Endothelial cell of umbilical vein (primary cell): ENCODE measurements at regions not wholly inside any gene's neighbourhood (a gene's known extent, or its start where the extent isn't known, plus 50 kb on each side); places are given as distances from the start of the nearest gene placed in this dataset.

Experiments
- BruUV-seq: library from RNA; stranded (reverse); fragments of 400-500 nt; replicated peaks from 2 replicates; lab custom pipeline; 2021; lab: Mats Ljungman, UMichigan
- CTCF ChIA-PET: fragments of 300-600, 350-600 bp; sonication (Branson Sonifier 250); formaldehyde crosslinking; loops from one replicate; lab custom pipeline; 2021; ENCODE audit warnings: antibody characterized with exemption, inconsistent platforms; lab: Charles Lee
- POLR2A ChIA-PET: fragments of 300-600, 350-600 bp; sonication (Branson Sonifier 250); formaldehyde crosslinking; loops from one replicate; lab custom pipeline; 2021; ENCODE audit warnings: antibody characterized with exemption, inconsistent platforms; lab: Charles Lee
- DNase-seq: peaks from one replicate; pipeline ENCODE4 v3.0.0-alpha.2; 2011; ENCODE audit warnings: low read depth, low spot score
- FAIRE-seq: peaks from 2 replicates; lab custom pipeline; 2011; peaks lifted over from hg19 to GRCh38; lab: Jason Lieb, UNC
- H2AFZ ChIP-seq: 2 replicates; pipeline ENCODE4 v1.6.0; 2012; ENCODE audit warnings: low read depth, low read length, control low read depth, inconsistent platforms
- H3K27ac ChIP-seq: 2 replicates; pipeline ENCODE4 v1.5.1; 2011; ENCODE audit warnings: low read depth, mild to moderate bottlenecking, control low read depth, low read length, moderate library complexity; ENCODE audit not compliant: insufficient read depth
- H3K27me3 ChIP-seq, 2 experiments: 2 replicates each; pipeline versions ENCODE4 v1.6.0 to v1.6.1; 2011; ENCODE audit warnings: low read length in 2 of 2, mixed read lengths in 1 of 2; ENCODE audit not compliant: control insufficient read depth in 2 of 2, insufficient read depth in 2 of 2
- H3K36me3 ChIP-seq, 2 experiments: 2 replicates in 1 of 2; 3 replicates in 1 of 2; pipeline ENCODE4 v1.5.1; 2011; ENCODE audit warnings: low read length in 2 of 2, mild to moderate bottlenecking in 1 of 2, moderate library complexity in 1 of 2; ENCODE audit not compliant: control insufficient read depth in 2 of 2, insufficient read depth in 2 of 2; ENCODE audit errors: extremely low read depth in 1 of 2
- H3K4me1 ChIP-seq: 3 replicates; pipeline ENCODE4 v1.5.1; 2011; ENCODE audit warnings: mild to moderate bottlenecking, low read length; ENCODE audit not compliant: control insufficient read depth, insufficient read depth; ENCODE audit errors: extremely low read depth
- H3K4me2 ChIP-seq: 2 replicates; pipeline ENCODE4 v1.6.1; 2011; ENCODE audit warnings: low read length, control low read depth, mixed read lengths; ENCODE audit not compliant: insufficient read depth
- H3K4me3 ChIP-seq, 3 experiments: fragments of 200-600 bp in 1 of 3; sonication (generic), shearing (Covaris generic) in 1 of 3; replicated peaks in 1 of 3; 2 replicates each; pipeline ENCODE4 v1.5.1; 2011 to 2016; ENCODE audit warnings: control low read depth in 3 of 3, low read length in 3 of 3, mild to moderate bottlenecking in 2 of 3, inconsistent platforms in 1 of 3, low read depth in 1 of 3, moderate library complexity in 1 of 3; ENCODE audit not compliant: insufficient read depth in 1 of 3
- H3K79me2 ChIP-seq: 2 replicates; pipeline ENCODE4 v1.6.0; 2012; ENCODE audit warnings: low read length, inconsistent platforms; ENCODE audit not compliant: control insufficient read depth, insufficient read depth
- H3K9ac ChIP-seq: replicated peaks from 2 replicates; pipeline ENCODE3; 2011; ENCODE audit warnings: low read length, control low read depth; ENCODE audit not compliant: insufficient read depth; ENCODE audit errors: extremely low read depth
- H3K9me1 ChIP-seq: replicated peaks from 3 replicates; pipeline ENCODE4 v1.6.0; 2011; ENCODE audit warnings: mild to moderate bottlenecking, low read length; ENCODE audit not compliant: control insufficient read depth, insufficient read depth; ENCODE audit errors: extremely low read depth
- H3K9me3 ChIP-seq: replicated peaks from 2 replicates; pipeline ENCODE4 v1.5.1; 2012; ENCODE audit warnings: low read length, inconsistent platforms; ENCODE audit not compliant: control insufficient read depth, insufficient read depth
- H4K20me1 ChIP-seq: replicated peaks from 2 replicates; pipeline ENCODE3; 2011; ENCODE audit warnings: mild to moderate bottlenecking, low read length; ENCODE audit not compliant: control insufficient read depth, insufficient read depth; ENCODE audit errors: extremely low read depth
- EZH2 ChIP-seq: IDR thresholded peaks from 2 replicates; pipeline ENCODE4 v1.6.1; 2012; ENCODE audit warnings: borderline replicate concordance, low read depth, mild to moderate bottlenecking, moderate library complexity, low read length, inconsistent platforms; ENCODE audit not compliant: severe bottlenecking
- FOS ChIP-seq: IDR thresholded peaks from 2 replicates; pipeline ENCODE4 v1.6.1; 2011; ENCODE audit warnings: mild to moderate bottlenecking, low read length, moderate library complexity, borderline replicate concordance; ENCODE audit not compliant: insufficient read depth
- GATA2 ChIP-seq: IDR thresholded peaks from 2 replicates; pipeline ENCODE4 v1.7.0; 2011; ENCODE audit warnings: low read depth, mild to moderate bottlenecking, moderate library complexity, mixed read lengths, low read length; ENCODE audit not compliant: insufficient read length, insufficient read depth
- JUN ChIP-seq: IDR thresholded peaks from 2 replicates; pipeline ENCODE4 v1.6.1; 2011; ENCODE audit warnings: borderline replicate concordance, low read depth; ENCODE audit not compliant: insufficient read length, insufficient read depth
- MYC ChIP-seq: IDR thresholded peaks from one replicate; pipeline ENCODE4 v1.6.1; 2011; ENCODE audit warnings: mild to moderate bottlenecking, low read depth, low read length
- POLR2A ChIP-seq: IDR thresholded peaks from 2 replicates; pipeline ENCODE4 v1.6.1; 2012; ENCODE audit warnings: low read depth, mild to moderate bottlenecking, control low read depth, low read length
- POLR2AphosphoS5 ChIP-seq: IDR thresholded peaks from 2 replicates; pipeline ENCODE4 v1.6.1; 2012; ENCODE audit warnings: low read depth, mild to moderate bottlenecking, control low read depth, low read length, moderate library complexity; ENCODE audit not compliant: insufficient read depth
- dilution Hi-C: fragments of 300-500 bp; cut with MboI; formaldehyde crosslinking; loops from one replicate; pipeline ENCODE4 v1.15.0; 2019; ENCODE audit warnings: low sequenced_read_pairs; ENCODE audit not compliant: extremely low pct_ligation_motif_present
- intact Hi-C: fragments of 100-400 bp; cut with micrococcal nuclease; formaldehyde crosslinking; loops from one replicate; pipeline ENCODE4 v1.10.0; 2022
- TF ChIP-seq, protein P1 (sequence below): IDR thresholded peaks from 2 replicates; pipeline ENCODE4 v1.6.1; 2011; ENCODE audit not compliant: insufficient read depth, insufficient read length
- TF ChIP-seq, protein P2 (sequence below), 2 donors: IDR thresholded peaks; 1 replicate in 1 of 2; 2 replicates in 1 of 2; pipeline ENCODE4 v1.5.1; 2011; ENCODE audit warnings: low read length in 2 of 2, mild to moderate bottlenecking in 2 of 2, moderate library complexity in 2 of 2, control low read depth in 1 of 2, inconsistent platforms in 1 of 2, low read depth in 1 of 2; ENCODE audit not compliant: insufficient read depth in 1 of 2; ENCODE audit errors: extremely low read depth in 1 of 2

DNA sequence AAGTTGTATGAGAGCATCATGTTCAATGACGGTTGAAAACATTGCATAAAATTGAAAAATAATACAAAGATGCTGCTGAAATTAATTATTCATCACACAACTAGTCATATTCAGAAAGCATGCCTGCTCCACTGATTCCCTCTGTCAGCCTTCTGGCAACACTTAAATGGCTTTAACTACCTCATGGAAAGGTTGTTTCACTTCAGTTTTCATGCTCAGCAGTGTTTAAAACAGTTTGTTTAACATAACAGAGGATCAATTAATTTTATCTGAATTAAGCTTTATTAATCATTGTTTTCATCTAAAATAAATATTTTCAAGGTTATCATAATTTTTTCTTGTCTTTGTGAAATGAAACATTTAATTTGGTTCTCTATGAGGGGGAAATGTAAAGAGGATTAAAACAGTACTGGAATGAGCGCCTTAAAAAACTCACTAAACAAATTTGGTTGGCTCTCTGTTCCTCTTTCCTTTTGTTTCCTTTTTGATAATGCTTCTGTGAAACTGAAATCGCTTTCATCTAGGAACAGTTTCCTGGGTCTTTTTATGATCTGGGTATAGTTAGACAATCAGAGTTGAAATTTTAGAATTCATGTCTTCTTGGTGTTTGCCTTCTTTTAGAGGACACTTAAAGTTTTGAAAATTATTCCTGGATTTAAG, 427.4 kb downstream of the SH2D4B start:
- CTCF ChIA-PET: no interaction called here
- TF ChIP-seq, protein P1, sequence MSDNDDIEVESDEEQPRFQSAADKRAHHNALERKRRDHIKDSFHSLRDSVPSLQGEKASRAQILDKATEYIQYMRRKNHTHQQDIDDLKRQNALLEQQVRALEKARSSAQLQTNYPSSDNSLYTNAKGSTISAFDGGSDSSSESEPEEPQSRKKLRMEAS: no peak
- TF ChIP-seq, protein P2, sequence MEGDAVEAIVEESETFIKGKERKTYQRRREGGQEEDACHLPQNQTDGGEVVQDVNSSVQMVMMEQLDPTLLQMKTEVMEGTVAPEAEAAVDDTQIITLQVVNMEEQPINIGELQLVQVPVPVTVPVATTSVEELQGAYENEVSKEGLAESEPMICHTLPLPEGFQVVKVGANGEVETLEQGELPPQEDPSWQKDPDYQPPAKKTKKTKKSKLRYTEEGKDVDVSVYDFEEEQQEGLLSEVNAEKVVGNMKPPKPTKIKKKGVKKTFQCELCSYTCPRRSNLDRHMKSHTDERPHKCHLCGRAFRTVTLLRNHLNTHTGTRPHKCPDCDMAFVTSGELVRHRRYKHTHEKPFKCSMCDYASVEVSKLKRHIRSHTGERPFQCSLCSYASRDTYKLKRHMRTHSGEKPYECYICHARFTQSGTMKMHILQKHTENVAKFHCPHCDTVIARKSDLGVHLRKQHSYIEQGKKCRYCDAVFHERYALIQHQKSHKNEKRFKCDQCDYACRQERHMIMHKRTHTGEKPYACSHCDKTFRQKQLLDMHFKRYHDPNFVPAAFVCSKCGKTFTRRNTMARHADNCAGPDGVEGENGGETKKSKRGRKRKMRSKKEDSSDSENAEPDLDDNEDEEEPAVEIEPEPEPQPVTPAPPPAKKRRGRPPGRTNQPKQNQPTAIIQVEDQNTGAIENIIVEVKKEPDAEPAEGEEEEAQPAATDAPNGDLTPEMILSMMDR (IDR thresholded peaks at IDR 0.05; ENCODE audit: extremely low read depth in 1 of 2, insufficient read depth in 1 of 2, low read depth in 1 of 2, low read length in 2 of 2): no peak
- no peak for TF ChIP-seq GATA2
- TF ChIP-seq POLR2AphosphoS5: no peak
- TF ChIP-seq EZH2: no peak
- no peak for TF ChIP-seq FOS
- no peak for TF ChIP-seq MYC
- no peak for TF ChIP-seq POLR2A
- TF ChIP-seq JUN: no peak
- no peaks in the 10 kb centered on the region for H3K27me3 ChIP-seq
- no TSS peak for BruUV-seq
- H3K9me3 ChIP-seq: no peaks in the 10 kb centered on the region
- intact Hi-C loops (no loop called here), dilution Hi-C loops (no loop called here)
- H3K4me2 ChIP-seq: no peak overlapping the region
- POLR2A ChIA-PET: no interaction called here
- no peaks in the 10 kb centered on the region for H3K36me3 ChIP-seq
- H3K79me2 ChIP-seq: no peaks in the 10 kb centered on the region
- H4K20me1 ChIP-seq: no peaks in the 10 kb centered on the region
- no peaks in the 10 kb centered on the region for H3K9me1 ChIP-seq
- DNase-seq (no peak), FAIRE-seq (no peak)
- H2AFZ ChIP-seq: no peak overlapping the region
- no peak overlapping the region for H3K4me3 ChIP-seq
- H3K27ac ChIP-seq: no peak overlapping the region
- H3K9ac ChIP-seq: no peak overlapping the region
- no peaks in the 10 kb centered on the region for H3K4me1 ChIP-seq
